Lower leg skin (tissue), 3 donors: ENCODE measurements at regions not wholly inside any gene's neighbourhood (a gene's known extent, or its start where the extent isn't known, plus 50 kb on each side); places are given as distances from the start of the nearest gene placed in this dataset.

Source experiments
- POLR2A ChIP-seq, 2 donors: fragments of 450-650 bp; IDR thresholded peaks; one replicate each; pipeline ENCODE4 v1.6.1; 2016 to 2017; ENCODE audit warnings: antibody characterized with exemption in 2 of 2, mild to moderate bottlenecking in 1 of 2, moderate library complexity in 1 of 2
- TF ChIP-seq, protein P1 (sequence below), 3 donors: fragments of 450-650 bp; IDR thresholded peaks; one replicate each; pipeline ENCODE4 v1.5.1; 2016; ENCODE audit warnings: antibody characterized with exemption in 3 of 3, mild to moderate bottlenecking in 3 of 3, moderate library complexity in 2 of 3

DNA sequence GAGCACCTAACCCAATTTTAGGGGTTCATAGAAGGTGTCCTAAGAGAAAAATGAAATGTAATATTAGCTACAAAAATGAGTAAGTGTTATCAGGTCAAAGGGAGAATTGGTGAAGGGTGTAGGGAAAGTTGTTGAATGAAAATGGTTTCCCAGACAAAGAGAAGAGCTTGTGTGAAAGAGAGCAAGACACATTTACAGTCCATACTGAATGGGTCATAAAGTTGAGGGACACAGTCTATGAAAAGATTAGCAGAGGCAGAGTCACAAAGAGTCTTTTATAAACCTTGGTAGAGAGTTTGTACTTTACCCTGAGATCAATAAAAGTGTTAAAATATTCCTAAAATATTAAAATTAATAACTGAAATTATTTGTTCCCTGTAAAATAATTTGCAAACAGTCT, 759.4 kb downstream of the DIAPH3 start:
- TF ChIP-seq, protein P1, sequence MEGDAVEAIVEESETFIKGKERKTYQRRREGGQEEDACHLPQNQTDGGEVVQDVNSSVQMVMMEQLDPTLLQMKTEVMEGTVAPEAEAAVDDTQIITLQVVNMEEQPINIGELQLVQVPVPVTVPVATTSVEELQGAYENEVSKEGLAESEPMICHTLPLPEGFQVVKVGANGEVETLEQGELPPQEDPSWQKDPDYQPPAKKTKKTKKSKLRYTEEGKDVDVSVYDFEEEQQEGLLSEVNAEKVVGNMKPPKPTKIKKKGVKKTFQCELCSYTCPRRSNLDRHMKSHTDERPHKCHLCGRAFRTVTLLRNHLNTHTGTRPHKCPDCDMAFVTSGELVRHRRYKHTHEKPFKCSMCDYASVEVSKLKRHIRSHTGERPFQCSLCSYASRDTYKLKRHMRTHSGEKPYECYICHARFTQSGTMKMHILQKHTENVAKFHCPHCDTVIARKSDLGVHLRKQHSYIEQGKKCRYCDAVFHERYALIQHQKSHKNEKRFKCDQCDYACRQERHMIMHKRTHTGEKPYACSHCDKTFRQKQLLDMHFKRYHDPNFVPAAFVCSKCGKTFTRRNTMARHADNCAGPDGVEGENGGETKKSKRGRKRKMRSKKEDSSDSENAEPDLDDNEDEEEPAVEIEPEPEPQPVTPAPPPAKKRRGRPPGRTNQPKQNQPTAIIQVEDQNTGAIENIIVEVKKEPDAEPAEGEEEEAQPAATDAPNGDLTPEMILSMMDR (IDR thresholded peaks at IDR 0.05) = no peak
- no peak for TF ChIP-seq POLR2A (IDR thresholded peaks at IDR 0.05)
